ENCODE measurements at regions not wholly inside any gene's neighbourhood (a gene's known extent, or its start where the extent isn't known, plus 50 kb on each side); places are given as distances from the start of the nearest gene placed in this dataset.

DNA sequence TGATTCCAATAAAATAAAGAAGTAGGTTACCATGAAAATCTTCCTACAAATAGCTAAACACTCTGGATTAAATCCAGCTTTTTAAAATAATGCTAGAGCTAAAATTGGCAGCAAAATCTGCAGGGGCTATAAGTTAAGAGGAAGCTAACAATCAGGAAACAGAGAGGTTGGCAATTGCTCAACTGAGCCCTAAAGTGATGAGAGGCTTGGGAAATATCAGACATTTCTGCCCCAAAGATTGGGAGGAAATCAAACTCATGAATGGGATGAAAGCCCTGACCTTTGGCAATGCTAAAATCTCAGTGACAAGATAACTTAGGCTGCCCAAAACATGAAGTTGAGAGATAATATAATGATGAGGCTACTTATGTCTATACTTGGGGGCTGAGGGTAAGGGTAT lies 1437.9 kb downstream of the EFNB2 start:
- TF ChIP-seq, protein P1, sequence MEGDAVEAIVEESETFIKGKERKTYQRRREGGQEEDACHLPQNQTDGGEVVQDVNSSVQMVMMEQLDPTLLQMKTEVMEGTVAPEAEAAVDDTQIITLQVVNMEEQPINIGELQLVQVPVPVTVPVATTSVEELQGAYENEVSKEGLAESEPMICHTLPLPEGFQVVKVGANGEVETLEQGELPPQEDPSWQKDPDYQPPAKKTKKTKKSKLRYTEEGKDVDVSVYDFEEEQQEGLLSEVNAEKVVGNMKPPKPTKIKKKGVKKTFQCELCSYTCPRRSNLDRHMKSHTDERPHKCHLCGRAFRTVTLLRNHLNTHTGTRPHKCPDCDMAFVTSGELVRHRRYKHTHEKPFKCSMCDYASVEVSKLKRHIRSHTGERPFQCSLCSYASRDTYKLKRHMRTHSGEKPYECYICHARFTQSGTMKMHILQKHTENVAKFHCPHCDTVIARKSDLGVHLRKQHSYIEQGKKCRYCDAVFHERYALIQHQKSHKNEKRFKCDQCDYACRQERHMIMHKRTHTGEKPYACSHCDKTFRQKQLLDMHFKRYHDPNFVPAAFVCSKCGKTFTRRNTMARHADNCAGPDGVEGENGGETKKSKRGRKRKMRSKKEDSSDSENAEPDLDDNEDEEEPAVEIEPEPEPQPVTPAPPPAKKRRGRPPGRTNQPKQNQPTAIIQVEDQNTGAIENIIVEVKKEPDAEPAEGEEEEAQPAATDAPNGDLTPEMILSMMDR (IDR thresholded peaks at IDR 0.05), result no peak
- no peak for TF ChIP-seq POLR2A (IDR thresholded peaks at IDR 0.05)
